ENCODE measurements at regions not wholly inside any gene's neighbourhood (a gene's known extent, or its start where the extent isn't known, plus 50 kb on each side); places are given as distances from the start of the nearest gene placed in this dataset.

DNA sequence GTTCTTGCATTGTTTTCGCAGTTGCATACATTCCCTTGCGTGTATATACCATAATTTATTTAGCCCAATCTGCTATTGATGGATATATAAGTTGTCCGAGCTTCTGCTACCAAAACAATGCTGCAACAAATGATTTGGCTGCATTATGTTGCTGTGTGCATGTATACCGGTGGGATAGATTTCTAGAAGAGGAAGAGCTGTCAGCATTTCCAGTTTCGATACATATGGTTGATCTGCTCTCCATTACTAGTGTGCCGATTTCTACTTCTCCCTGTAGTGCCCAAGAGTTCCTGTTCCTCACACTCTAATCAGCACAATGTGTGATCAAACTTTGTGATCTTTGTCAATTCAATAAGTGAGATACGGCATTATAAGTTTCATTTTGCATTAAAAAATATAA is 92.8 kb upstream of the NMNAT3 start:
- peaks cover 64% of the 10 kb centered on the region for H3K4me1 Mint-ChIP-seq (ENCODE audit: low read depth)
- H3K27ac Mint-ChIP-seq (ENCODE audit: unreplicated experiment): peak overlapping the region; percentile 53
- no peaks in the 10 kb centered on the region for H3K9me3 Mint-ChIP-seq (ENCODE audit: low read depth)
- H3K27me3 Mint-ChIP-seq (ENCODE audit: low read depth): no peaks in the 10 kb centered on the region
- DNase-seq (ENCODE audit: low spot score): no peak
- no peak overlapping the region for H3K4me3 Mint-ChIP-seq (ENCODE audit: unreplicated experiment)
- no peak for TF ChIP-seq CTCF (IDR thresholded peaks at IDR 0.05)
- no peaks in the 10 kb centered on the region for H3K36me3 Mint-ChIP-seq (ENCODE audit: low read depth)

DNA sequence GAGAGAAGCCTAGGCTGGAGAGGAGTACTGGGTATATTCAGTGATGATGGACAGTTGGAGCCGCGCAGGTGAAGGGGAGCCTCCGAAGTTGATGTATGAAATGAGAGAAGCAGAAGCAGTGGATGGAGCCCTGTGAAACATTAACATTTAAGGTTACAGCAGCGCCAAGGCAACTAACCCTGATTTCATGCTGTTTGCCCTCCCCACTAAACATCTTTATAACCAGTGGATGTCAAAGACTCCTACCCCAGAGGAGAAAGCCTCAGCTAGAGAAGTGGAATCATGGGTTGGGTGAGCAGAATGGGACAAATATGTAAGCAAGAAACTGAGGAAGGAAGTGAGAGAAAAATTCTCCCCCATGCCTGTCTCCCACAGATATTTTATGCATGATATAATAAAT is 92.0 kb upstream of the NMNAT3 start:
- Mint-ChIP-seq H3K4me1 (ENCODE audit: low read depth) (peaks cover 64% of the 10 kb centered on the region), H3K9me3 (ENCODE audit: low read depth) (no peaks in the 10 kb centered on the region), H3K36me3 (ENCODE audit: low read depth) (no peaks in the 10 kb centered on the region), H3K27me3 (ENCODE audit: low read depth) (no peaks in the 10 kb centered on the region), H3K27ac (ENCODE audit: unreplicated experiment) (no peak overlapping the region), H3K4me3 (ENCODE audit: unreplicated experiment) (no peak overlapping the region)
- no peak for TF ChIP-seq CTCF (IDR thresholded peaks at IDR 0.05)
- no peak for DNase-seq (ENCODE audit: low spot score)

GRCh38 chr3:139764936-139765335 is 87.2 kb upstream of the NMNAT3 start:
- Mint-ChIP-seq H3K4me1 (ENCODE audit: low read depth) (peaks cover 37% of the 10 kb centered on the region), H3K4me3 (ENCODE audit: unreplicated experiment) (no peak overlapping the region)

DNA sequence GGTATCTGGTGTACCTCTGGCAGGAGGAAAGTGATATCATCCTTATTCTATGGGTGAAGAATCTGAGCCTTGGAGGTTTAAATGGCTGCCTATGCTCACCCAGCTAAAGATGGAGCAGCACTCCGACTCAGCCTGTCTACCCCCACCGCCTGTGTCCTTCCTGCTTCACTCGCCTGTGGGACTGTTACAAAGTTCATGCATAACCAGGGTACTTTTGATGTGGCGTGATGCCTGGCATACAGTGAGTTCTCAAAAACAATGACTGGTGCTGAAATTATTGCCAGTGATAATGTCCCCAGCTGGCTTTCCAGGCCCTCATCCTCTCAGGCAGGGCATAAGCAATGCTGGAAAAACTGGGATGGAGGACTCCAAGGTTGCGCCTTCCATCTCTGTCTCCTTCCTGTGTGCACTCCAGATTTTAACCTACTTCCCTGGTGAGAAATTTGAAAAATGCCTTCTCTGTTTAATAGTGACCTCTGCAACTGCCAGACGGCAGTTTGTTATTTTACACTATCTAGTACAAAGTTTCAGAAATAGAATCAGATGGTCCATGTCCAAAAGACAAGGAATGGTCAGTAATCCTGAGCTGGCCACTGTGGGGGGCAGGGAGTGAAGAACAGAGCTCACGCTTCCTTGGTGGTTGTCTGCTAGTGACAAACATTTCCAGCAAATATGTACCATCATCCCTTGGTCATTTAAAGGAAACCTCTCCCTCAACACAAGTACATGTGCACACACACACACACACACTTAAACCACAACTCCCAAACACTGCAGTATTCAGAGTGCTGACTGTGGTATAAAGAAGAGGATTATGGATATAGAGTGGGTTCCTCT is 86.5 kb upstream of the NMNAT3 start:
- Mint-ChIP-seq H3K27me3 (ENCODE audit: low read depth) (no peaks in the 10 kb centered on the region), H3K36me3 (ENCODE audit: low read depth) (no peaks in the 10 kb centered on the region), H3K4me1 (ENCODE audit: low read depth) (peaks cover 36% of the 10 kb centered on the region), H3K4me3 (ENCODE audit: unreplicated experiment) (no peak overlapping the region), H3K9me3 (ENCODE audit: low read depth) (no peaks in the 10 kb centered on the region), H3K27ac (ENCODE audit: unreplicated experiment) (peak overlapping the region; percentile 83)
- DNase-seq (ENCODE audit: low spot score): no peak
- TF ChIP-seq CTCF (IDR thresholded peaks at IDR 0.05): no peak

More at GRCh38 chr3:139764936-139765335, 87.2 kb upstream of the NMNAT3 start:
- Mint-ChIP-seq H3K27ac (ENCODE audit: unreplicated experiment) (peak overlapping the region; percentile 71), H3K9me3 (ENCODE audit: low read depth) (no peaks in the 10 kb centered on the region), H3K27me3 (ENCODE audit: low read depth) (no peaks in the 10 kb centered on the region), H3K36me3 (ENCODE audit: low read depth) (no peaks in the 10 kb centered on the region)
- no peak for DNase-seq (ENCODE audit: low spot score)
- TF ChIP-seq CTCF (IDR thresholded peaks at IDR 0.05): no peak

DNA sequence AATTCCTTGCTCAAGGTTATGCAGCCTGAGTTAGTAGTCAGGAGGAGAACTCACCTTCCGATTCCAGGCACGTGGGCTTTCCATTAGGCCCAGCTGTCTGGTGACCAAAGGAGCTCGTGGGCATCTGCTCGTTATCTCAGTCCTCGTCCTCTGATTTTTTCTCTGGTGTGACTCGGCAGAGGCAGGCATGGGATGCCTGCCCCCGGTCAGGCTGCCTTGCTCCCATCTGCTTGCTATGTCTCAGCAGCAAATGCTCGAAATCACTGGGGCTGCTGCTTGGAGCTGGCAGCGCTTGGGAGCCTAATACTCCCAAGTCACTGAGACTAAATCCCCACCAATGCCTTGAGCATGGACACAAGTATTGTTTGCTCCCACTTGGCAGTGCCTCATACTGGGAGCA is 84.5 kb upstream of the NMNAT3 start:
- Mint-ChIP-seq H3K27ac (ENCODE audit: unreplicated experiment) (no peak overlapping the region), H3K36me3 (ENCODE audit: low read depth) (no peaks in the 10 kb centered on the region), H3K9me3 (ENCODE audit: low read depth) (no peaks in the 10 kb centered on the region), H3K4me1 (ENCODE audit: low read depth) (peaks cover 49% of the 10 kb centered on the region), H3K4me3 (ENCODE audit: unreplicated experiment) (no peak overlapping the region), H3K27me3 (ENCODE audit: low read depth) (no peaks in the 10 kb centered on the region)
- DNase-seq (ENCODE audit: low spot score): no peak
- TF ChIP-seq CTCF (IDR thresholded peaks at IDR 0.05): no peak
